ENCODE measurements at regions not wholly inside any gene's neighbourhood (a gene's known extent, or its start where the extent isn't known, plus 50 kb on each side); places are given as distances from the start of the nearest gene placed in this dataset.
A peak's percentile ranks its signal among the peaks of the same experiment; 100 is the strongest.

DNA sequence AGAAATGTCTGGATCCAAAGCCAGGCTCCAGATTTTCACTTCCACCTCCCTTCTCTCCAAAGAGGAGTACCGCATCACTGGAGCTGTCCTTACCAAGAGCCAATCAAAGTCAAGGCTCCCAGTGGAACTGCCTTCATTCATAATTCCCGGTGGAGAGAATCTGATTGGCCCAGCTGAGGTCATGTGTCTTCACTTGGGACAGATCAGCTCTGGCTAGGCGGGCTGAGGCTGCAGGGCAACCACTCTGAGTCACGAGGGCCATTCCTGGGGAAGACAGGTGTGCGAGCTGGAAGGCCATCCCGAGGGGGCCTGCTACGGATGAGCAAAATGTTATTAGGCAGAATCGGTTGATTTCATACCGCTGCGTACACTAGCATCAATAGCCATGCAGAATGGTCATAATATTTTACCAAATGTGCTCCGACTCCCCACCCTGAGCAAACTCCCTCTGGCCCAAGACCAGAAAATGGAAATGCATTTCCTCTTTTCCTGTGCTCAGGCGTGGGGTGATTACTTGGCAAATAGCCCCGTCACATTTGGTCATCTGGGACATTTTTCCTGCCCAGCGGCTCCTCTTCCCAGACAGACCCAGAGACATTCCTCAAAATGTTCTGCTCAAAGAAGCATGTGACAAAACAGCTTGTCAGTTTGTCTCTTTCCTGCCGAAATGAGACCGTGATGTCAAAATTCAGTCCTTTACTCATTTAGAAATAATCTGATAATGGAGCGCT, 111.1 kb downstream of the AIPL1 start:
- DNase-seq, result no peak

- DNase-seq, result no peak
Observed at GRCh38 chr17:6322316-6322715, 112.6 kb downstream of the AIPL1 start.

- no peak for DNase-seq
Observed at GRCh38 chr17:6314311-6314710, 120.6 kb downstream of the AIPL1 start.

GRCh38 chr17:6313835-6314234, 121.1 kb downstream of the AIPL1 start:
- no peak for DNase-seq

DNA sequence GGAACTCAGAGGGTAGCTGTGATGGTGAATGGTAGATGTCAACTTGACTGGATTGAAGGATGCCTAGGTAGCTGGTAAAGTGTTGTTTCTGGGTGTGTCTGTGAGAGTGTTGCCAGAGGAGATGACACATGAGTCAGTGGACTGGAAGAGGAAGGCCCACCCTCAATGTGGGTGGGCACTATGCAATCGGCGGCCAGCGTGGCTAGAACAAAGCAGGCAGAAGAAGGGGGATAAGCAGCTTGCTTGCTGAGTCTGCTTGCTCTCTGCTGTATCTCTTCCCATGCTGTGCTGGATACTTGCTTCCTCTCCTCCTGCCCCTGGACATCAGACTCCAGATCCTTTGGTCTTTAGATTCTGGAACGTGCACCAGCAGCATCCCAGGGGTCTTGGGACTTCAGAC, 128.1 kb downstream of the AIPL1 start:
- DNase-seq, result no peak

DNA sequence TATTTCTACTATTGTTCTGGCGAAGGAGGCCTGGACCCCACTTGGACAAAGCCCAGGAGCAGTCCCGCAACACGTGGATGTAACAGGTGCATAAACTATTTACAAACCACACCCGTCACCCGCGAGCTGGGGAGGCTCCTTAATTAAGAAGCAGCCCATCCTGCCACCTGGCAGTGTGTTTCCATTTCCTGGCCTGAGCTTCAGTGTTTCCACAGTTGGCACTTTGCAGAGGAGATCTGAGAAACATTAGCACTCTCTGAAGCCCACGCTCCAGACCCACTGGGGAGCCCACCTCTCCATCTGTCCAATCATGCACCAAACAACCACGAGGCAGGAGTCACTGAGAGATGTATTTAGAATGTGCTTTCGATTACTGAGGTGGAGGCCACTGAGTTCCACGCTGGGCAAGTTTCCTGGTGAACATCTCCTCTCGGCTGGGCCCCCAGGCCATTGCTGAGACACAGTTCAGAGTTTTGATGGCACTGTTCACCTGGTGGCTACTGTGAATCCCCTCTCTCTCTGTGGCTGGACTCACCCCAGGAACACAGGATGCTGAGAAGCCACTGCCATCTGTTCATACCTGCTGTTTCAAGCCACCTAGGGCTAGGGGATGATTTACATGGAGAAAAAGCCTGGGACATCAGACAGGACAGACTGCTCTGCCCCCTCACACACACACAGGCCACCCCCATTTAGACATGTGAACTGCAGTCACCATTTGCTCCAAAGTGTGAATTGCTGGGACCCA, 129.1 kb downstream of the AIPL1 start:
- DNase-seq, result no peak

- no peak for DNase-seq
Observed at GRCh38 chr17:6304894-6305612, 129.9 kb downstream of the AIPL1 start.

DNA sequence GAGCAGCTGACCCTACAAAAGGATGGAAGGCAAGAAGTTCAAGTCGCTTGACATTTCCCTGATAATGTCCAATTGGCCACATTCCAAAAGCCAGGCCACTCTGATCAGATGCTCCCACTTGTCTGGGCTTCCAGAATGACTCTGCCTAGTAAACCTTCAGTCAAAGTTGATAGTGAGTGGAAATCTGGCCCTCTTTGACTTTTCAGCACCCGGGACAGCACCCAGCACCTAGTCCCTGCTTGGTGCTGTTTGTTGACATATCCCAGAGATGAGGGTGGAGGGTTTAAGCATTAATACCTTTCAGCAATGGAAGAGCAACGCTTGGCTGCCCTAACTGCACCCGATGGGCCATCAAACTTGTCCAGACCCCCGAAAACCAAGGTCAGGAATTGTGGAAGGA, 131.3 kb downstream of the AIPL1 start:
- DNase-seq, result peak; percentile 71

GRCh38 chr17:6299275-6299674, 135.6 kb downstream of the AIPL1 start:
- no peak for DNase-seq

DNA sequence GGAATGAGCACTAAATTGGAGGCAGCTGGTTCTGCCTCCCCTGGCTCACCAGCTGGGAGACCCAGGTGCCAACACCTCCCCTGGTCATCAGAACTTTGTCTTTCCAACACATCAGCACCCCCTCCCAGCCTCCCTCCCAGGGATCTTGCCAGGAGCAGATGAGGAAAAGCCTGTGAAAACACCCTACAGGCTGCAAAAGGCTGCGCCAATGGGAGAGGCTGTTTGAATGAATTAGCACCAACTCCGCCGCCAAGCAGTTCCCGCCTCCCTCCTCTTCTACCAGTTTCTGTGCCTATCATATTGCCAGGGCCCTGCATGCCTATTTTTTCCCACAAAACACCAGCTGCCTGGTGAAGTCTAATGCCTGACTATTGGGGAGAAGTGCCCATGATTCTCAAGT, 137.0 kb downstream of the AIPL1 start:
- no peak for DNase-seq

DNA sequence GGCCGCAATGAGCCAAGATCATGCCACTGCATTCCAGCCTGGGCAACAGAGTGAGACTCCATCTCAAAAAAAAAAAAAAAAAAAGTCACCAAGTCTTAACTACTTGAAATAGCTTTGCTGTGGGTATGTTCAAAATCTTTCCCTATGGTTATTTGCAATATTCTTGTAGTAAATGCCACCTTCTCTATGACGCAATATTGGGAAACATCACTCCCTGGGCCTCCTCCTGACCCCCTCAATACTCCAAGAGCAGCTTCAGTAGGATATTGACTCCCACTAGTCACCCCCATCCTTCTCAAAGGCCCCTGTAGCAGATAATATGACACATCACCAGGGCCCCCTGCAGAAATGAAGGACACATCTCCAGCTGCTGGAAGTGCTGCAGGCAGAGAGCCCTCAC, 137.8 kb downstream of the AIPL1 start:
- no peak for DNase-seq

- DNase-seq, result no peak
Observed at GRCh38 chr17:6290488-6291196, 144.3 kb downstream of the AIPL1 start.

GRCh38 chr17:6286233-6286632, 148.7 kb downstream of the AIPL1 start:
- no peak for DNase-seq

DNA sequence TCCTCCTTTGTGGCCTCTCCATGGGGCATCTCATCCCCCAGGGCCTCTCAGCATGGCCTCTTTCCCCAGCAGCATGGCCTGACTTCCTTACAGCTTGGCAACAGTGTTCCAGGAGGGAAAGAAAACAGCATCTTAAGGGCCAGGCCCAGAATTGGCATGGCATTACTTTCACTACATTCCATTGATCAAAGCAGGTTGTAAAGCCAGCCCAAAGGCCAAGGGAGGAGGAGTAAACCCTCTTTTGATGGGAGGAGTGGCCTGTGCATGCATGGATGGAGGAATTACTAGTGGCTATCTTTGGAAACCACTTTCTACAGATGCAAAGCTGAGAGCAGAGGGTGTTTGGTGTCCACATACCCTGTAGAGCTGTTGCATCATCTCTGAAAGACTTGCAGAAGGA, 149.4 kb downstream of the AIPL1 start:
- DNase-seq, result no peak

DNA sequence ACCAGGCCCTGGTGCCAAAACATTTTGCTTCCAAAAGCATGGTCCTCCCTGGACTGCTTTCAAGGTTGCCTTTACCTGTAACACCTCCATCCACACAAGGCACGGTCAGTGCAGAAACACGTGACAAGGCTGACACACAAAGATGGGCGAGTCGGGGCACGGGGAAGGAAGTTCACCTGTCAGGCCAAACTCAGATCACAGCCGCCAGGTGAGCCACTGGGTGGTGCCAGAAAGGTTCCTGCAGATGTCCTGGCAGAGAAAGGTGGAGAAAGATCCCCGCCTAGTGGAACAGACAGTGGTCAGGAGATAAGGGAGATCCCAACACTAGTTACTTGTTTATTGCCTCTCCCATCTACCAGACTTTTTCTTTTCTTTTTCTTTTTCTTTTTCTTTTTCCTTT, 155.3 kb downstream of the AIPL1 start:
- no peak for DNase-seq

DNA sequence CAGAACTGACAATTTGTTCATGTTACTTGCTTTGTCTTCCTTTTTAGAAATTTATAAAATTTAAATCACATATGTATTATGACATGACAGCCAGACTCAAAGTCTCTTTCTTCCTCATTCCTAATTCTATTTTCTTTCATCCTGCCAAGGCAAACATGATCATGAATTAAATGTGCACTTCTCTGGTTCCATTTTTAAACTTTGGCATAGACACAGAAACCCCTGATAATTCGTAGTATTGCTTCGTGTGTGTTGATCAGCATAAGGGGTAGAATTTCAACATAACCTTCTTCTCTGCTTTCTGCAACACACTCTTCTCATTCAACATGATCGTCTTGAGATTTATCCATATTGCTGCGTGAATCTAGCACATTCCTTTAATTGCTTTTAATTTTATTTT, 156.5 kb downstream of the AIPL1 start:
- DNase-seq, result no peak

DNA sequence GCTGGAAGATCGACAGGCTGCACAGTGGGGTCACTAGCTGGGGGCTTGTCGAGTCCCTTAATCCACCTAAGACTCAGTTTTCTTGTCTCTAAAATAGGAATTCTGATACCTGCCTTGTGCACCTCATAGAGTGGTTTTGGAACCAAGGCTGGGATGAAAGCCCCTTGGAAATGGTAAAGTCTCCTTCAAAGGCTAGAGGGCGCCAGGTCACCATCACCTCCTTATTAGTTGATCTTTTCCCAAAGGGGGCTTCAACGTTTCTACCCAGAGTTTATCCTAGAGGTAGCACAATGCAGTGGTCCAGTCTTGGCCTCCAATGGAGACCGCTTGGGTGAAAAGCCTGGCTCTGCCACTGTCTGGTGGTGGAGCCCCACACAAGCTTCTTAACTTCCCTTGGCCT, 158.2 kb downstream of the AIPL1 start:
- DNase-seq, result no peak

DNA sequence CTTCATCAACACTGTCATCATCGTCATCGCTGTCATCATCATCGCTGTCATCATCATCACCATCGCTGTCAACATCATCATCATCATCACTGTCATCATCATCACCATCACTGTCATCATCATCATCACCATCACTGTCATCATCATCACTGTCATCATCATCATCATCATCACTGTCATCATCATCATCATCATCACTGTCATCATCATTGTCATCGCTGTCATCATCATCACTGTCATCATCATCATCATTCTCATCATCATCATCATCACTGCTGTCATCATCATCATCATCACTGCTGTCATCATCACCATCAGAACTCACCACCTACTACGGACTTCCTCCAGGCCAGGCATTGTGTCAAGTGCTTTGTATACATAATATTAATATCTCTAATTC, 160.6 kb downstream of the AIPL1 start:
- DNase-seq, result no peak

GRCh38 chr17:6269478-6269877, 165.4 kb downstream of the AIPL1 start:
- peak; percentile 69 for DNase-seq

- no peak for DNase-seq
Observed at GRCh38 chr17:6261466-6261865, 173.5 kb downstream of the AIPL1 start.

- no peak for DNase-seq
Observed at GRCh38 chr17:6259899-6260298, 175.0 kb downstream of the AIPL1 start.

DNA sequence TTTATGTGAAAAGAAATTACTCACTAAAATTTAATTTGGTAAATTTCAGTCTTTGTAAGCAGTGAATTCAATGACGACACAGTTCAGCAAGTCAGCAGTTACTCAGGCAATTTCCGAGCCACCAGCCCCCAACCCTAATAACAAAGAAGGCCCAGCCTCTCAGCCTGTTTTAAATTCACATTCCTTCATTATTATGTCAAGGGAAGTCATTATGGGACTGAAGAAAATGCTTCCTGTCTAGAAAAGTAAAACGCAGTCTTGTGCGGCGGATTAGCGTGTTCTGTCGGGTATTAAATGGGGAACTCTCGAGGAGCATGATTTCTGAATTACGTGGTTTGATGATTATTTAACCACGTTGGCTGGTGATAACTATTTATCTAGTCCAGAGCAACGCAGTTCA, 177.6 kb downstream of the AIPL1 start:
- DNase-seq, result no peak

GRCh38 chr17:6255322-6255721, 179.6 kb downstream of the AIPL1 start:
- no peak for DNase-seq
